GM19023 (cell line): ENCODE measurements at regions not wholly inside any gene's neighbourhood (a gene's known extent, or its start where the extent isn't known, plus 50 kb on each side); places are given as distances from the start of the nearest gene placed in this dataset.

Experiments used
- ATAC-seq: cut with Tn5 transposase; IDR thresholded peaks from one replicate; pipeline ENCODE4 v1.9.1; 2021; ENCODE audit warnings: mild to moderate bottlenecking, moderate library complexity; ENCODE audit not compliant: unreplicated experiment

GRCh38 chr7:16065939-16066338 lies 355.4 kb downstream of the CRPPA start:
- ATAC-seq: no peak

GRCh38 chr7:16063716-16064675 lies 357.3 kb downstream of the CRPPA start:
- ATAC-seq: no peak

GRCh38 chr7:16063221-16063620 lies 358.1 kb downstream of the CRPPA start:
- ATAC-seq: no peak

- no peak for ATAC-seq
Observed at GRCh38 chr7:16062269-16062668, 359.1 kb downstream of the CRPPA start.

GRCh38 chr7:16061630-16062029 lies 359.7 kb downstream of the CRPPA start:
- ATAC-seq: no peak

GRCh38 chr7:16061011-16061410 lies 360.3 kb downstream of the CRPPA start:
- ATAC-seq: no peak

GRCh38 chr7:16060502-16060901 lies 360.8 kb downstream of the CRPPA start:
- ATAC-seq: no peak

- ATAC-seq: no peak
Observed at GRCh38 chr7:16055263-16055976, 365.9 kb downstream of the CRPPA start.

GRCh38 chr7:16051561-16052255 lies 365.2 kb upstream of the MEOX2 start:
- ATAC-seq: no peak

GRCh38 chr7:16046041-16046440 lies 359.6 kb upstream of the MEOX2 start:
- no peak for ATAC-seq

GRCh38 chr7:16045296-16045695 lies 358.8 kb upstream of the MEOX2 start:
- ATAC-seq: no peak

- ATAC-seq: no peak
Observed at GRCh38 chr7:16044645-16045044, 358.2 kb upstream of the MEOX2 start.

GRCh38 chr7:16040346-16040745 lies 353.9 kb upstream of the MEOX2 start:
- ATAC-seq: no peak

GRCh38 chr7:16038906-16039305 lies 352.4 kb upstream of the MEOX2 start:
- no peak for ATAC-seq

GRCh38 chr7:16035392-16035791 lies 348.9 kb upstream of the MEOX2 start:
- ATAC-seq: no peak

GRCh38 chr7:16034866-16035265 lies 348.4 kb upstream of the MEOX2 start:
- no peak for ATAC-seq

- no peak for ATAC-seq
Observed at GRCh38 chr7:16034353-16034752, 347.9 kb upstream of the MEOX2 start.

- no peak for ATAC-seq
Observed at GRCh38 chr7:16033233-16033632, 346.8 kb upstream of the MEOX2 start.

GRCh38 chr7:16028636-16029035 lies 342.2 kb upstream of the MEOX2 start:
- ATAC-seq: no peak

- no peak for ATAC-seq
Observed at GRCh38 chr7:16028103-16028502, 341.6 kb upstream of the MEOX2 start.

GRCh38 chr7:16027396-16027795 lies 340.9 kb upstream of the MEOX2 start:
- ATAC-seq: no peak
